ENCODE measurements at regions not wholly inside any gene's neighbourhood (a gene's known extent, or its start where the extent isn't known, plus 50 kb on each side); places are given as distances from the start of the nearest gene placed in this dataset.

- no peak for TF ChIP-seq CTCF (conservative IDR thresholded peaks at IDR 0.05; ENCODE audit: low read depth, low read length)
- no peak for TF ChIP-seq POLR2A (IDR thresholded peaks at IDR 0.05; ENCODE audit: low read depth, low read length)
- TF ChIP-seq RCOR1 (IDR thresholded peaks at IDR 0.05; ENCODE audit: insufficient replicate concordance, low read length) = no peak
- no peak for TF ChIP-seq CEBPB (IDR thresholded peaks at IDR 0.05; ENCODE audit: low read depth, low read length)
- no peak for TF ChIP-seq USF2 (IDR thresholded peaks at IDR 0.05; ENCODE audit: low read depth, low read length)
- no peak for TF ChIP-seq MXI1 (IDR thresholded peaks at IDR 0.05; ENCODE audit: borderline replicate concordance, low read depth, low read length)
- no peak for TF ChIP-seq RAD21 (IDR thresholded peaks at IDR 0.05; ENCODE audit: low read length)
These were observed 291.4 kb downstream of the KCNS3 start for GRCh38 chr2:18169893-18170175.

Measured in IMR-90 (cell line).